Adrenal gland (tissue), 9 donors: ENCODE measurements at regions not wholly inside any gene's neighbourhood (a gene's known extent, or its start where the extent isn't known, plus 50 kb on each side); places are given as distances from the start of the nearest gene placed in this dataset.

ENCODE experiments used
- DNase-seq, 7 donors: peaks; one replicate each; pipeline ENCODE4 v3.0.0-alpha.2; 2019 to 2020
- H3K27ac ChIP-seq, 5 donors: fragments of 200-600 bp; sonication (generic) in 4 of 5; 1 replicate in 3 of 5; 2 replicates in 2 of 5; pipeline versions ENCODE4 v1.5.1 to v1.8.0; 2016 to 2020; ENCODE audit warnings: mild to moderate bottlenecking in 1 of 5
- H3K27me3 ChIP-seq: fragments of 200-600 bp; 2 replicates; pipeline ENCODE4 v1.8.0; 2021
- H3K36me3 ChIP-seq, 2 donors: fragments of 200-600 bp; replicated peaks in 1 of 2; 1 replicate in 1 of 2; 2 replicates in 1 of 2; pipeline versions ENCODE4 v1.5.1 to v1.8.0; 2018 to 2022
- H3K4me1 ChIP-seq, 2 donors: fragments of 200-600 bp; replicated peaks in 1 of 2; 1 replicate in 1 of 2; 2 replicates in 1 of 2; pipeline versions ENCODE4 v1.5.1 to v1.8.0; 2018 to 2021
- H3K4me3 ChIP-seq, 4 donors: fragments of 200-600 bp; sonication (generic) in 3 of 4; one replicate each; pipeline ENCODE4 v1.5.1; 2016 to 2018
- H3K9me3 ChIP-seq, 3 donors: fragments of 200-600 bp; sonication (generic) in 1 of 3; replicated peaks in 1 of 3; 1 replicate in 2 of 3; 2 replicates in 1 of 3; pipeline versions ENCODE4 v1.5.1 to v1.8.0; 2016 to 2021
- CTCF ChIP-seq, 6 experiments: fragments of 450-650 bp in 4 of 6; fragments of 200-600 bp in 2 of 6; sonication (generic) in 1 of 6; IDR thresholded peaks; 1 replicate in 5 of 6; 2 replicates in 1 of 6; pipeline versions ENCODE4 v1.5.1 to v1.8.0; 2016 to 2021; ENCODE audit warnings: antibody characterized with exemption in 6 of 6, mild to moderate bottlenecking in 2 of 6, moderate library complexity in 1 of 6
- POLR2A ChIP-seq, 2 donors: fragments of 450-650 bp; IDR thresholded peaks; one replicate each; pipeline ENCODE4 v1.6.1; 2017; ENCODE audit warnings: antibody characterized with exemption in 2 of 2, mild to moderate bottlenecking in 2 of 2, moderate library complexity in 1 of 2
- WGBS, 4 donors: extraction: QIAGEN DNeasy Blood & Tissue Kit in 2 of 4; methylation state at CpG; one replicate each; pipeline versions ENCODE4 v1.1.5 to v1.1.7; 2013 to 2017; 5-methylcytosine and 5-hydroxymethylcytosine counted together
- intact Hi-C, 2 donors: fragments of 100-400 bp; cut with DNase I; formaldehyde crosslinking; loops; one replicate each; pipeline versions ENCODE4 v1.14.1 to v1.15.0; 2022 to 2023
- donor health status: healthy with polysubstance abuse.
- donor health status: Bipolar disorder and iron deficiency.
- donor health status: DM: yes; HTN: yes; CAD: no.
- donor health status: DM: no; HTN: no; CAD: no.
- donor health status: DM: no; HTN: no; CAD: no.

DNA sequence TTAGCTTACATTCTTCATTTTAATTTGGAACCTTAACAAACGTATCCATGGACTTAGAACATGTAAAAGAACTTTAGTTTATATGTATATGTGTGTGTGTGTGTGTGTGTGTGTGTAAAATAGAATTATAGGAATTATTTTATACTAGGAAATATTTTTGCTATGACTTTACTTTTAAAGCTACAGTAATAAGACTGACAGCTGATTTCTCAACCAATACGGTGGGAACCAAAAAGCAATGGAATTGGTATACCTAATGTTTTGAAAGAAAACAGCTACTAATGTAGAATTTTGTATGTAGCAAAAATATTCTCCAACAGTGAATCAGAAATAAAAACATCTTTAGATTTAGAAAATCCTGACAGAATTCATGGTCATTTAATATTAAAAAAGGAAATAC, 146.5 kb upstream of the ARL4C start:
- TF ChIP-seq POLR2A (IDR thresholded peaks at IDR 0.05): no peak
- no peak for TF ChIP-seq CTCF (IDR thresholded peaks at IDR 0.05)
- peaks cover 0 to 14% (median 0%) of the 10 kb centered on the region in 3 donors for H3K9me3 ChIP-seq
- DNase-seq: no peak
- H3K4me1 ChIP-seq: no peaks in the 10 kb centered on the region
- H3K4me3 ChIP-seq: no peak overlapping the region
- WGBS, 4 donors: 51 to 72% (median 57%) methylated on average over 2 of the region's 2 CpGs
- H3K27ac ChIP-seq: no peak overlapping the region
- intact Hi-C loops: no loop called here
- no peaks in the 10 kb centered on the region for H3K27me3 ChIP-seq
- H3K36me3 ChIP-seq: no peaks in the 10 kb centered on the region

DNA sequence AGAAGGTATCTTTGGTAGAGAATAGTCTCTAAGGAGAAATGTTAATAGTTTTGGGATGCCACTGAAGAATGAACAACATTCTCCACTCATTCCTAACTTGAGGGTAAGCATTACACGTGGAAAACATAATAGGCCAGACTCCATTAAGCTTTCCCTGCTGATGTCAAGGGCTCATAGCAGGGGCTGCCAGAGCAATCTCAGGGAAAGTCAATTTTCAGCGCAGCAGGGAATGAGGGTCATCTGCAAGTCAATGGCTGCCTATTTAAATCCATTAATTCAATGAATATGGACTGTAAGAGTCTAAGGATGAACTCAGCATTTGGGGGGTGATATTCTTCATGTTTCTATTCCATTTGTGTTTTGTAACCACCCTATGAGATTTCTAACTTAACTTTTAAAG, 144.2 kb upstream of the ARL4C start:
- no peak overlapping the region for H3K4me3 ChIP-seq
- H3K27ac ChIP-seq: no peak overlapping the region
- no peaks in the 10 kb centered on the region for H3K27me3 ChIP-seq
- no peaks in the 10 kb centered on the region for H3K4me1 ChIP-seq
- intact Hi-C loops: no loop called here
- DNase-seq: no peak
- H3K36me3 ChIP-seq: no peaks in the 10 kb centered on the region
- TF ChIP-seq POLR2A (IDR thresholded peaks at IDR 0.05): no peak
- TF ChIP-seq CTCF (IDR thresholded peaks at IDR 0.05): no peak
- WGBS, 4 donors: 49 to 75% (median 67%) methylated on average over 2 of the region's 2 CpGs
- H3K9me3 ChIP-seq: peaks cover 0 to 14% (median 0%) of the 10 kb centered on the region in 3 donors

DNA sequence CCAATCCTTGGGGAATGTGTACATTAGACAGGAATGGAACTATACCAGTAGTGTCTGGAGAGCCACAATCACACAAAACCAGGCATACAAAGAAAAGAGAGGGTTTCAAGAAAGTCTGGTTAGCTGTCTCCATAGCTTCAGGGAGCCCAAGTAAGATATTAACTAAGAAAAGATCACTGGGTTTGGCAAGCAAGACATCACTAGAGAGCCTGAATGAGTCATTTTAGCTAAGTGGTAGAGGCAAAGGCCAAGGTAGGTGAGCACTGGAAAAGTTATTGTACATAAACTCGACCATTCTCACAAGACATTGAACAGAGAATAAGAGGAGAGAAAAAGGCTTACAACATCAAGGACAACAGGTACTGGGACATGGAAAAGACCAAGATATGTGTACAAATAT, 143.8 kb upstream of the ARL4C start:
- Histone ChIP-seq H3K27me3 (no peaks in the 10 kb centered on the region), H3K4me3 (no peak overlapping the region), H3K4me1 (no peaks in the 10 kb centered on the region), H3K9me3 (peaks cover 0 to 14% (median 0%) of the 10 kb centered on the region in 3 donors), H3K27ac (no peak overlapping the region), H3K36me3 (no peaks in the 10 kb centered on the region)
- TF ChIP-seq POLR2A (IDR thresholded peaks at IDR 0.05) (no peak), CTCF (IDR thresholded peaks at IDR 0.05) (no peak)
- 54 to 74% (median 62%) methylated on average over 1 of the region's 1 CpG for WGBS, 4 donors
- intact Hi-C loops: no loop called here
- DNase-seq: no peak

DNA sequence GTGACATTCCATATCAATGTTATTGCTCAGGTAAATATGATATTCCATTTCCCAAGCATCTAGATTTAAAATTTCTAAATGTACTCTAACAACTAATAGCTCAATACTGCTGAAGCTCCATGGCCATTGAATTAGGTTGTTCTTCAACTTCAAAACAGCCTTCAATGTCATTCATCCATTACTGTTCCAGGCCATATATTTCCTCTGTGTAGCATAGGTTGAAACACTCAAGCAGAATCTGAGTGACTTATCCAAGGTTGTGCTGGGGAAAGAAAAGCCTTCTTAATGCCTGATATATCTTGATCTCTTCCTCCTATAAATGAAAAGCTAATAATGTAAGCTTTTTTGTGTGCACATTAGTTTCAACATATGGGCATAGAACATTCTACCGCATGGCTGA, 142.1 kb upstream of the ARL4C start:
- Histone ChIP-seq H3K27ac (no peak overlapping the region), H3K27me3 (no peaks in the 10 kb centered on the region), H3K4me1 (no peaks in the 10 kb centered on the region), H3K4me3 (no peak overlapping the region), H3K36me3 (no peaks in the 10 kb centered on the region), H3K9me3 (peaks cover 0 to 14% (median 0%) of the 10 kb centered on the region in 3 donors)
- WGBS, 4 donors: 93 to 100% (median 96%) methylated on average over 1 of the region's 1 CpG
- no peak for TF ChIP-seq POLR2A (IDR thresholded peaks at IDR 0.05)
- no peak for TF ChIP-seq CTCF (IDR thresholded peaks at IDR 0.05)
- intact Hi-C loops: no loop called here
- no peak for DNase-seq
